Spleen (tissue), 11 donors: ENCODE measurements at regions not wholly inside any gene's neighbourhood (a gene's known extent, or its start where the extent isn't known, plus 50 kb on each side); places are given as distances from the start of the nearest gene placed in this dataset.

ENCODE experiments used
- DNase-seq: peaks from one replicate; pipeline ENCODE4 v3.0.0-alpha.2; 2020
- H3K27ac ChIP-seq, 8 donors: fragments of 200-600 bp; sonication (generic) in 7 of 8; 1 replicate in 4 of 8; 2 replicates in 4 of 8; pipeline versions ENCODE4 v1.5.0 to v1.8.0; 2016 to 2021; ENCODE audit warnings: inconsistent platforms in 4 of 8, mild to moderate bottlenecking in 4 of 8, moderate library complexity in 1 of 8
- H3K27me3 ChIP-seq, 7 donors: fragments of 200-600 bp; sonication (generic) in 6 of 7; replicated peaks in 1 of 7; 1 replicate in 4 of 7; 2 replicates in 3 of 7; pipeline versions ENCODE4 v1.5.0 to v1.8.0; 2016 to 2021; ENCODE audit warnings: inconsistent platforms in 3 of 7, mild to moderate bottlenecking in 1 of 7
- H3K36me3 ChIP-seq, 6 donors: fragments of 200-600 bp; sonication (generic) in 5 of 6; 1 replicate in 4 of 6; 2 replicates in 2 of 6; pipeline versions ENCODE4 v1.5.0 to v1.8.0; 2016 to 2021; ENCODE audit warnings: inconsistent platforms in 2 of 6
- H3K4me1 ChIP-seq, 6 donors: fragments of 200-600 bp; sonication (generic) in 5 of 6; 1 replicate in 3 of 6; 2 replicates in 3 of 6; pipeline versions ENCODE4 v1.5.0 to v1.8.0; 2016 to 2021; ENCODE audit warnings: inconsistent platforms in 3 of 6
- H3K4me3 ChIP-seq, 8 donors: fragments of 200-600 bp; sonication (generic) in 7 of 8; 1 replicate in 4 of 8; 2 replicates in 4 of 8; pipeline versions ENCODE4 v1.5.0 to v1.8.0; 2016 to 2021; ENCODE audit warnings: inconsistent platforms in 4 of 8, mild to moderate bottlenecking in 4 of 8, moderate library complexity in 2 of 8
- H3K9me3 ChIP-seq, 8 donors: fragments of 200-600 bp; sonication (generic) in 7 of 8; 1 replicate in 4 of 8; 2 replicates in 4 of 8; pipeline versions ENCODE4 v1.5.0 to v1.8.0; 2016 to 2021; ENCODE audit warnings: inconsistent platforms in 4 of 8
- POLR2A ChIP-seq, 3 donors: fragments of 450-650 bp; IDR thresholded peaks; one replicate each; pipeline ENCODE4 v1.5.1; 2017; ENCODE audit warnings: antibody characterized with exemption in 3 of 3, mild to moderate bottlenecking in 1 of 3
- POLR2AphosphoS5 ChIP-seq, 3 donors: sonication (generic); formaldehyde crosslinking; IDR thresholded peaks; one replicate each; pipeline ENCODE4 v1.5.1; 2017; ENCODE audit warnings: antibody characterized with exemption in 3 of 3
- WGBS, 5 donors: extraction: QIAGEN DNeasy Blood & Tissue Kit in 3 of 5; methylation state at CpG; one replicate each; pipeline versions ENCODE4 v1.1.5 to v1.1.7; 2013 to 2018; 5-methylcytosine and 5-hydroxymethylcytosine counted together
- intact Hi-C: fragments of 100-400 bp; cut with DNase I; formaldehyde crosslinking; loops from one replicate; pipeline ENCODE4 v1.15.0; 2023; ENCODE audit warnings: low total_unique reads
- TF ChIP-seq, protein P1 (sequence below), 11 experiments: fragments of 200-600 bp in 7 of 11; fragments of 450-650 bp in 4 of 11; sonication (generic) in 4 of 11; IDR thresholded peaks in 8 of 11; conservative IDR thresholded peaks in 3 of 11; 1 replicate in 7 of 11; 2 replicates in 4 of 11; pipeline versions ENCODE4 v1.4.0 to v1.8.0; 2016 to 2021; ENCODE audit warnings: antibody characterized with exemption in 11 of 11, inconsistent platforms in 4 of 11, mild to moderate bottlenecking in 1 of 11
- donor health status: healthy with polysubstance abuse.
- donor health status: DM: no; HTN: no; CAD: no; lungs with moderate emphysema.
- donor health status: DM: no; HTN: no; CAD: no.
- donor health status: Bipolar disorder and iron deficiency.
- donor health status: healthy.
- donor health status: DM: no; HTN: no; CAD: no.
- donor health status: DM: yes; HTN: yes; CAD: no.

DNA sequence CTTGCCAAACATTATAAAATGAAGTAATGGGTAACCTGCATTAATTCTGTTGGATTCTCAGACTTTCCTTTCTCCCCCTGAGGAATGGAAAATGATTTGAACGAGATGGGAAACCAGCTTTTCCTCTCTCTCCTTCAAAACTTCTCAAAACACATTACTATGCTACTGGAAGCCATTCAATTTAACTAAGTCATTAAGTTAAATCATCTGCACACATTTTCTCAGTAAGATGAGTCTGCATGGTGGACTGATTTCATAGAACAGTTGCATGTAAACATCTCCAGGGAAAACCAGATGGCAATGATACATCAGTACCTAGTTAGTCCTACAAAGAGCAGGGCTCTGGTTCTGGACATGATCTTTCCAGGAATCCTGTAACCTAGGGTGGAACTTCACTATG lies 59.9 kb downstream of the BMP4 start:
- TF ChIP-seq POLR2AphosphoS5 (IDR thresholded peaks at IDR 0.05) = no peak
- TF ChIP-seq, protein P1, sequence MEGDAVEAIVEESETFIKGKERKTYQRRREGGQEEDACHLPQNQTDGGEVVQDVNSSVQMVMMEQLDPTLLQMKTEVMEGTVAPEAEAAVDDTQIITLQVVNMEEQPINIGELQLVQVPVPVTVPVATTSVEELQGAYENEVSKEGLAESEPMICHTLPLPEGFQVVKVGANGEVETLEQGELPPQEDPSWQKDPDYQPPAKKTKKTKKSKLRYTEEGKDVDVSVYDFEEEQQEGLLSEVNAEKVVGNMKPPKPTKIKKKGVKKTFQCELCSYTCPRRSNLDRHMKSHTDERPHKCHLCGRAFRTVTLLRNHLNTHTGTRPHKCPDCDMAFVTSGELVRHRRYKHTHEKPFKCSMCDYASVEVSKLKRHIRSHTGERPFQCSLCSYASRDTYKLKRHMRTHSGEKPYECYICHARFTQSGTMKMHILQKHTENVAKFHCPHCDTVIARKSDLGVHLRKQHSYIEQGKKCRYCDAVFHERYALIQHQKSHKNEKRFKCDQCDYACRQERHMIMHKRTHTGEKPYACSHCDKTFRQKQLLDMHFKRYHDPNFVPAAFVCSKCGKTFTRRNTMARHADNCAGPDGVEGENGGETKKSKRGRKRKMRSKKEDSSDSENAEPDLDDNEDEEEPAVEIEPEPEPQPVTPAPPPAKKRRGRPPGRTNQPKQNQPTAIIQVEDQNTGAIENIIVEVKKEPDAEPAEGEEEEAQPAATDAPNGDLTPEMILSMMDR (IDR thresholded peaks at IDR 0.05 in 8 of 11, conservative IDR thresholded peaks at IDR 0.05 in 3 of 11) = no peak
- TF ChIP-seq POLR2A (IDR thresholded peaks at IDR 0.05) = no peak
- no peak overlapping the region for H3K27ac ChIP-seq
- no peaks in the 10 kb centered on the region for H3K27me3 ChIP-seq
- H3K36me3 ChIP-seq = no peaks in the 10 kb centered on the region
- no peak for DNase-seq
- 63 to 81% (median 74%) methylated on average over 1 of the region's 1 CpG for WGBS, 5 donors
- intact Hi-C loops = no loop called here
- no peaks in the 10 kb centered on the region for H3K9me3 ChIP-seq
- H3K4me3 ChIP-seq = no peak overlapping the region
- no peaks in the 10 kb centered on the region for H3K4me1 ChIP-seq

DNA sequence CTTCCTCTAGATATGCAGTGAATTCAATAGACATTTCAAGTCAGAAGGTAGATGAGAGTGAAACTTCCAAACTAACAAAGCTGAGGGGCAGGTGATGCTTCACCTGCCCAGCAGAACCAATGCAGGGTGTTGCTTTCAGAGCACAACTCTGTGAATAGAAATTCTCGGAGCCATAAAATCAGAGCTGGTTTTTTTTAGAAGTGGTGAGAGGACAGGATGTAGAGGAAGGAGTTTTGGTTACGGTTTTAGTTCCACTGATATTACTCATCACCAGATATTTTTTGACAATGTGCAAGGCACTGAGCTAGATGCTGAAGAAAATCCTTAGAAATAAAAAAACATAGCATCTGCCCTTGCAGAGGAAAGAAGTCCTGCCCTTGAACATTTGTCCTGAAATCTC lies 62.2 kb downstream of the BMP4 start:
- 9 to 15% (median 14%) methylated on average over 2 of the region's 2 CpGs for WGBS, 5 donors
- DNase-seq = no peak
- H3K27me3 ChIP-seq = no peaks in the 10 kb centered on the region
- no peaks in the 10 kb centered on the region for H3K36me3 ChIP-seq
- H3K4me1 ChIP-seq = no peaks in the 10 kb centered on the region
- no peak overlapping the region for H3K27ac ChIP-seq
- no peaks in the 10 kb centered on the region for H3K9me3 ChIP-seq
- intact Hi-C loops = no loop called here
- TF ChIP-seq, protein P1 (IDR thresholded peaks at IDR 0.05 in 8 of 11, conservative IDR thresholded peaks at IDR 0.05 in 3 of 11) = no peak
- TF ChIP-seq POLR2A (IDR thresholded peaks at IDR 0.05) (no peak), POLR2AphosphoS5 (IDR thresholded peaks at IDR 0.05) (no peak)
- no peak overlapping the region for H3K4me3 ChIP-seq

GRCh38 chr14:53893374-53893773 lies 63.3 kb downstream of the BMP4 start:
- Histone ChIP-seq H3K27me3 (no peaks in the 10 kb centered on the region), H3K36me3 (no peaks in the 10 kb centered on the region), H3K9me3 (no peaks in the 10 kb centered on the region), H3K4me1 (no peaks in the 10 kb centered on the region), H3K4me3 (no peak overlapping the region), H3K27ac (no peak overlapping the region)
- DNase-seq = no peak
- intact Hi-C loops = no loop called here
- TF ChIP-seq POLR2AphosphoS5 (IDR thresholded peaks at IDR 0.05) = no peak
- no peak for TF ChIP-seq POLR2A (IDR thresholded peaks at IDR 0.05)
- TF ChIP-seq, protein P1 (IDR thresholded peaks at IDR 0.05 in 8 of 11, conservative IDR thresholded peaks at IDR 0.05 in 3 of 11) = no peak
- WGBS, 5 donors = 73 to 90% (median 83%) methylated on average over 2 of the region's 2 CpGs

GRCh38 chr14:53890611-53891101 lies 66.0 kb downstream of the BMP4 start:
- Histone ChIP-seq H3K27ac (no peak overlapping the region), H3K36me3 (no peaks in the 10 kb centered on the region), H3K4me3 (no peak overlapping the region), H3K27me3 (no peaks in the 10 kb centered on the region), H3K4me1 (no peaks in the 10 kb centered on the region), H3K9me3 (no peaks in the 10 kb centered on the region)
- intact Hi-C loops = no loop called here
- TF ChIP-seq POLR2A (IDR thresholded peaks at IDR 0.05) (no peak), POLR2AphosphoS5 (IDR thresholded peaks at IDR 0.05) (no peak)
- TF ChIP-seq, protein P1 (IDR thresholded peaks at IDR 0.05 in 8 of 11, conservative IDR thresholded peaks at IDR 0.05 in 3 of 11) = no peak
- WGBS, 5 donors = 24 to 35% (median 32%) methylated on average over 3 of the region's 3 CpGs
- no peak for DNase-seq
